ENCODE measurements at regions not wholly inside any gene's neighbourhood (a gene's known extent, or its start where the extent isn't known, plus 50 kb on each side); places are given as distances from the start of the nearest gene placed in this dataset.

- no peak for DNase-seq (ENCODE audit: extremely low read depth, low read depth)
These were observed 118.1 kb upstream of the ARHGAP20 start for GRCh38 chr11:110830344-110830743.

GRCh38 chr11:110829873-110830272 is 117.6 kb upstream of the ARHGAP20 start:
- no peak for DNase-seq (ENCODE audit: extremely low read depth, low read depth)
- no peak for TF ChIP-seq CTCF (IDR thresholded peaks at IDR 0.05; ENCODE audit: low read depth, low read length)

More at GRCh38 chr11:110830344-110830743, 118.1 kb upstream of the ARHGAP20 start:
- no peak for TF ChIP-seq CTCF (IDR thresholded peaks at IDR 0.05; ENCODE audit: low read depth, low read length)

- TF ChIP-seq CTCF (IDR thresholded peaks at IDR 0.05; ENCODE audit: low read depth, low read length): no peak
- no peak for DNase-seq (ENCODE audit: extremely low read depth, low read depth)
These were observed 115.8 kb upstream of the ARHGAP20 start for GRCh38 chr11:110828086-110828485.

GRCh38 chr11:110827276-110827675 is 115.0 kb upstream of the ARHGAP20 start:
- no peak for DNase-seq (ENCODE audit: extremely low read depth, low read depth)
- TF ChIP-seq CTCF (IDR thresholded peaks at IDR 0.05; ENCODE audit: low read depth, low read length): no peak

GRCh38 chr11:110824912-110825620 is 112.8 kb upstream of the ARHGAP20 start:
- no peak for DNase-seq (ENCODE audit: extremely low read depth, low read depth)
- TF ChIP-seq CTCF (IDR thresholded peaks at IDR 0.05; ENCODE audit: low read depth, low read length): no peak

GRCh38 chr11:110818032-110818687 is 105.9 kb upstream of the ARHGAP20 start:
- DNase-seq (ENCODE audit: extremely low read depth, low read depth): no peak
- no peak for TF ChIP-seq CTCF (IDR thresholded peaks at IDR 0.05; ENCODE audit: low read depth, low read length)

- no peak for DNase-seq (ENCODE audit: extremely low read depth, low read depth)
- TF ChIP-seq CTCF (IDR thresholded peaks at IDR 0.05; ENCODE audit: low read depth, low read length): no peak
These were observed 100.0 kb upstream of the ARHGAP20 start for GRCh38 chr11:110812086-110812733.
